ENCODE measurements at regions not wholly inside any gene's neighbourhood (a gene's known extent, or its start where the extent isn't known, plus 50 kb on each side); places are given as distances from the start of the nearest gene placed in this dataset.

DNA sequence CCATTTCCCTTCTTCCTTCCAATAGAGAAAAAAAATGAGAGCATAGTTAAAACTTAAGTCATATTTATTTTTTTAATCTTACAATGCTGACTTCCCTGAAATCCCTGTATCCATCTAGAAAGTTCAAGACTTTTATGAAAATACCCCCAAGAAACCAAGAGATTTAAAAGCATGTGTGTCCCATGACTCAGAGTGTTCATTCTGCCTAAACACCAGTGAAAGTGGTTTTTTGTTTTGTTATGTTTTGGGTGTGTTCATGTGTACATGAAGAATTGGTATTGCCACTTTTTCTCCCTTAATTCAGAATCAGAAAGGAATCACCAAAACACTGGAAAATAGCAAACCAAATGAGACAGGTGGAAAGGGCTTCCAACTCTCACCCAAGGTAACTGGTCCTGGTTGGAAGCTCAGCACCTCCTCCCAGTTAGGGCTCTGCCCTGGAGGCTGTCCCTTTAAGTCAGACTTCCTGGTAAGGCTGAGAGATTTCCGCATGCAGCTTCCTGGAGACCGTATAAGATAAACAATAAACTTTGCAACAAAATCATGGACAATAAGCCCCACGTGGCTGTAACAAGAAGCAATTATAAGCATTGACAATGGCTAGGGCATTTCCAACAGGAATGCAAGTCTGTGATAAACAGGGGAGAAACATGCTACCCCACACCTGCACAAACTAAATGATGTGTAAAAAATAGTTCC lies 121.9 kb upstream of the ARHGEF3 start:
- H3K36me3 ChIP-seq (replicated peaks in 1 of 2; ENCODE audit: control insufficient read depth in 1 of 2, insufficient read depth in 2 of 2, low read length in 2 of 2): no peaks in the 10 kb centered on the region
- intact Hi-C loops (cut with micrococcal nuclease): loop anchor here in 1 of 2 donors (10.0 kb wide), 1 partner anchor 61 kb away; no protein-coding TSS in a partner anchor
- Mint-ChIP-seq H3K4me3 (peak overlapping the region in 1 of 2 donors; percentile 42), H3K9me3 (no peaks in the 10 kb centered on the region), H3K27me3 (ENCODE audit: low read depth in 3 of 3) (no peaks in the 10 kb centered on the region), H3K27ac (peak overlapping the region; percentile 73 to 95 (median 89)), H3K36me3 (no peaks in the 10 kb centered on the region), H3K4me1 (peaks cover 46% of the 10 kb centered on the region)
- no peaks in the 10 kb centered on the region for H3K9me3 ChIP-seq (replicated peaks in 1 of 2; ENCODE audit: control insufficient read depth in 1 of 2, insufficient read depth in 1 of 2, low read length in 2 of 2)
- peak; percentile 49 to 80 (median 54) for DNase-seq
- WGBS (ENCODE audit: insufficient coverage): no CpG with 5 or more reads among the region's 3 CpGs
- H3K9ac ChIP-seq (ENCODE audit: insufficient read depth, low read length, poor library complexity, severe bottlenecking): peak overlapping the region; percentile 39
- H3K27ac ChIP-seq (ENCODE audit: low read depth in 1 of 2, low read length in 2 of 2): peak overlapping the region in 1 of 2 donors; percentile 64
- TF ChIP-seq, protein P1, sequence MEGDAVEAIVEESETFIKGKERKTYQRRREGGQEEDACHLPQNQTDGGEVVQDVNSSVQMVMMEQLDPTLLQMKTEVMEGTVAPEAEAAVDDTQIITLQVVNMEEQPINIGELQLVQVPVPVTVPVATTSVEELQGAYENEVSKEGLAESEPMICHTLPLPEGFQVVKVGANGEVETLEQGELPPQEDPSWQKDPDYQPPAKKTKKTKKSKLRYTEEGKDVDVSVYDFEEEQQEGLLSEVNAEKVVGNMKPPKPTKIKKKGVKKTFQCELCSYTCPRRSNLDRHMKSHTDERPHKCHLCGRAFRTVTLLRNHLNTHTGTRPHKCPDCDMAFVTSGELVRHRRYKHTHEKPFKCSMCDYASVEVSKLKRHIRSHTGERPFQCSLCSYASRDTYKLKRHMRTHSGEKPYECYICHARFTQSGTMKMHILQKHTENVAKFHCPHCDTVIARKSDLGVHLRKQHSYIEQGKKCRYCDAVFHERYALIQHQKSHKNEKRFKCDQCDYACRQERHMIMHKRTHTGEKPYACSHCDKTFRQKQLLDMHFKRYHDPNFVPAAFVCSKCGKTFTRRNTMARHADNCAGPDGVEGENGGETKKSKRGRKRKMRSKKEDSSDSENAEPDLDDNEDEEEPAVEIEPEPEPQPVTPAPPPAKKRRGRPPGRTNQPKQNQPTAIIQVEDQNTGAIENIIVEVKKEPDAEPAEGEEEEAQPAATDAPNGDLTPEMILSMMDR (IDR thresholded peaks at IDR 0.05): no peak
- peak overlapping the region; percentile 55 for H3K4me2 ChIP-seq (replicated peaks; ENCODE audit: extremely low read depth, low read length, poor library complexity, severe bottlenecking)
- H3K27me3 ChIP-seq (ENCODE audit: control insufficient read depth in 2 of 2, insufficient read depth in 2 of 2, low read length in 2 of 2): no peaks in the 10 kb centered on the region
- H3K4me3 ChIP-seq (replicated peaks in 1 of 3; ENCODE audit: low read depth in 2 of 3, low read length in 3 of 3): peak overlapping the region in 1 of 3 experiments; percentile 33
- H2AFZ ChIP-seq (ENCODE audit: insufficient read depth, low read depth, low read length, poor library complexity, severe bottlenecking): peak overlapping the region; percentile 10
- H3K4me1 ChIP-seq (ENCODE audit: control insufficient read depth in 1 of 2, insufficient read depth in 2 of 2, low read length in 2 of 2): peaks cover 35 to 44% of the 10 kb centered on the region in 2 donors
- no peaks in the 10 kb centered on the region for H3K79me2 ChIP-seq (ENCODE audit: insufficient read depth, low read length)
- H4K20me1 ChIP-seq (ENCODE audit: insufficient read depth, low read length): no peaks in the 10 kb centered on the region

DNA sequence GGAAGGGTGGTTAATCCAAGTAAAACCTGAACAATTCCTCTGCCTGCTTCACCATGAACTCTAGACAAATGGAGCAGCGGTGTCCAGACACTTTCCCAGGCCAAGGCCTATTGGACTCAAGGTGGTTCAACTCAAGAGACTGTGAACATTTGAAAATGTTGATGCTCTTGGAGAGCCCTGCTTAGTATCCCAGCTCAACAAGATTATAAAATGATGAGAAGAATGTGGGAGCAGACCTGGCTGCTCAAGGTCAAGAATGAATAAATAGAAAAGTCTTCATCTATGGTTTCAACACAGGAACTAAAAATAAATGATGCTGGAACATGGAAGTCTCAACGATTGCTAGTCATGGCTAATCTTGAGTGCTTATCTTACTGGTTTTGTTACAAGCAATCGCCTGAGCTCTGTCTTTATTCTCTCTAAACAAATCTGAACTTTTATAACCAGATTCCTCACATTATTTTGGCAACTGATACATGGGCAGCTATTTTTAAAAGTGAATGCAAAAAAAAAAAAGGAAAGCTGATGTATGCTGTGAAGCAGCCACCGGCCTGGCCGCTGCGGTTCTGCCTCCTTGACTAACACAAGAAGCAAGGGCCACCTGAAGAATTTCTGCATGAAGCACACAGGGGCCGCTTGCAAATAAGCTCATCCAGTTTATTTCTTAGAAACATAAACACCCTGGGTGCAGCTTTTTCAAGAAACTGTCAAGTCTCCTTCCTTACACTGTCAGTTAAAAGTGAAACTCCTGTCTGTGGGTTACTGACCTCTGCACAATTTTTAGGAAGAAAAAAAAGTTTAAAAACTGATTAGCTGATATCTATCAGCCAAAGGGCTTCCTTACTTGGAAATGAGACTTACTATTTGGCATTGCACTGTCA lies 120.1 kb upstream of the ARHGEF3 start:
- no peak for DNase-seq
- 20% methylated on average over 5 of the region's 7 CpGs for WGBS (ENCODE audit: insufficient coverage)
- no peaks in the 10 kb centered on the region for H3K79me2 ChIP-seq (ENCODE audit: insufficient read depth, low read length)
- TF ChIP-seq, protein P1 (IDR thresholded peaks at IDR 0.05): no peak
- peak overlapping the region; percentile 3 to 66 (median 25) for H3K4me3 ChIP-seq (replicated peaks in 1 of 3; ENCODE audit: low read depth in 2 of 3, low read length in 3 of 3)
- no peaks in the 10 kb centered on the region for H3K27me3 ChIP-seq (ENCODE audit: control insufficient read depth in 2 of 2, insufficient read depth in 2 of 2, low read length in 2 of 2)
- intact Hi-C loops (cut with micrococcal nuclease): loop anchor here in 1 of 2 donors (10.0 kb wide), 1 partner anchor 63 kb away; no protein-coding TSS in a partner anchor
- H3K9ac ChIP-seq (ENCODE audit: insufficient read depth, low read length, poor library complexity, severe bottlenecking): peak overlapping the region; percentile 51
- no peaks in the 10 kb centered on the region for H4K20me1 ChIP-seq (ENCODE audit: insufficient read depth, low read length)
- H3K9me3 Mint-ChIP-seq: no peaks in the 10 kb centered on the region
- H3K36me3 ChIP-seq (replicated peaks in 1 of 2; ENCODE audit: control insufficient read depth in 1 of 2, insufficient read depth in 2 of 2, low read length in 2 of 2): no peaks in the 10 kb centered on the region
- peaks cover 57% of the 10 kb centered on the region for H3K4me1 Mint-ChIP-seq
- H3K27ac Mint-ChIP-seq: peak overlapping the region; percentile 24 to 84 (median 72)
- no peaks in the 10 kb centered on the region for H3K9me3 ChIP-seq (replicated peaks in 1 of 2; ENCODE audit: control insufficient read depth in 1 of 2, insufficient read depth in 1 of 2, low read length in 2 of 2)
- H3K4me3 Mint-ChIP-seq: peak overlapping the region; percentile 65 to 88
- H3K27me3 Mint-ChIP-seq (ENCODE audit: low read depth in 3 of 3): no peaks in the 10 kb centered on the region
- H2AFZ ChIP-seq (ENCODE audit: insufficient read depth, low read depth, low read length, poor library complexity, severe bottlenecking): peak overlapping the region; percentile 75
- peak overlapping the region in 1 of 2 donors; percentile 69 for H3K27ac ChIP-seq (ENCODE audit: low read depth in 1 of 2, low read length in 2 of 2)
- H3K4me1 ChIP-seq (ENCODE audit: control insufficient read depth in 1 of 2, insufficient read depth in 2 of 2, low read length in 2 of 2): peaks cover 50 to 56% of the 10 kb centered on the region in 2 donors
- no peaks in the 10 kb centered on the region for H3K36me3 Mint-ChIP-seq
- peak overlapping the region; percentile 76 for H3K4me2 ChIP-seq (replicated peaks; ENCODE audit: extremely low read depth, low read length, poor library complexity, severe bottlenecking)
